ENCODE measurements at regions not wholly inside any gene's neighbourhood (a gene's known extent, or its start where the extent isn't known, plus 50 kb on each side); places are given as distances from the start of the nearest gene placed in this dataset.

- no peaks in the 10 kb centered on the region for H3K9me3 Mint-ChIP-seq (ENCODE audit: low read depth, unreplicated experiment)
- TF ChIP-seq CTCF (IDR thresholded peaks at IDR 0.05; ENCODE audit: unreplicated experiment) = no peak
- H3K27me3 Mint-ChIP-seq (ENCODE audit: unreplicated experiment) = no peaks in the 10 kb centered on the region
- CTCF ChIA-PET = interaction anchor here (1.2 kb wide), 1 partner anchor 181 kb away, joined by 3 read pairs; no protein-coding TSS in a partner anchor
- H3K27ac Mint-ChIP-seq (ENCODE audit: unreplicated experiment) = no peak overlapping the region
- H3K4me1 Mint-ChIP-seq (ENCODE audit: low read depth, unreplicated experiment) = no peaks in the 10 kb centered on the region
- intact Hi-C loops (cut with micrococcal nuclease; ENCODE audit: unreplicated experiment) = no loop called here
- no peaks in the 10 kb centered on the region for H3K36me3 Mint-ChIP-seq (ENCODE audit: insufficient read depth, unreplicated experiment)
- BruUV-seq (replicated peaks) = no TSS peak
- no peak for DNase-seq
- no peak overlapping the region for H3K4me3 Mint-ChIP-seq (ENCODE audit: low read depth, unreplicated experiment)
Measured at GRCh38 chr18:34606851-34607250, 103.2 kb upstream of the DTNA start.

- no peak for TF ChIP-seq CTCF (IDR thresholded peaks at IDR 0.05; ENCODE audit: unreplicated experiment)
- DNase-seq = no peak
- Mint-ChIP-seq H3K27ac (ENCODE audit: unreplicated experiment) (no peak overlapping the region), H3K4me1 (ENCODE audit: low read depth, unreplicated experiment) (no peaks in the 10 kb centered on the region), H3K27me3 (ENCODE audit: unreplicated experiment) (no peaks in the 10 kb centered on the region), H3K9me3 (ENCODE audit: low read depth, unreplicated experiment) (no peaks in the 10 kb centered on the region), H3K36me3 (ENCODE audit: insufficient read depth, unreplicated experiment) (no peaks in the 10 kb centered on the region), H3K4me3 (ENCODE audit: low read depth, unreplicated experiment) (no peak overlapping the region)
- CTCF ChIA-PET = no interaction called here
- no TSS peak for BruUV-seq (replicated peaks)
- intact Hi-C loops (cut with micrococcal nuclease; ENCODE audit: unreplicated experiment) = no loop called here
Measured at GRCh38 chr18:34608064-34608463, 102.0 kb upstream of the DTNA start.

- no peak for DNase-seq
- no peaks in the 10 kb centered on the region for H3K27me3 Mint-ChIP-seq (ENCODE audit: unreplicated experiment)
- H3K9me3 Mint-ChIP-seq (ENCODE audit: low read depth, unreplicated experiment) = no peaks in the 10 kb centered on the region
- CTCF ChIA-PET = no interaction called here
- no TSS peak for BruUV-seq (replicated peaks)
- H3K4me1 Mint-ChIP-seq (ENCODE audit: low read depth, unreplicated experiment) = no peaks in the 10 kb centered on the region
- TF ChIP-seq CTCF (IDR thresholded peaks at IDR 0.05; ENCODE audit: unreplicated experiment) = no peak
- no peak overlapping the region for H3K4me3 Mint-ChIP-seq (ENCODE audit: low read depth, unreplicated experiment)
- no peak overlapping the region for H3K27ac Mint-ChIP-seq (ENCODE audit: unreplicated experiment)
- intact Hi-C loops (cut with micrococcal nuclease; ENCODE audit: unreplicated experiment) = no loop called here
- no peaks in the 10 kb centered on the region for H3K36me3 Mint-ChIP-seq (ENCODE audit: insufficient read depth, unreplicated experiment)
Measured at GRCh38 chr18:34609986-34610648, 100.0 kb upstream of the DTNA start.

GRCh38 chr18:34611904-34612303 lies 98.2 kb upstream of the DTNA start:
- Mint-ChIP-seq H3K36me3 (ENCODE audit: insufficient read depth, unreplicated experiment) (no peaks in the 10 kb centered on the region), H3K27me3 (ENCODE audit: unreplicated experiment) (no peaks in the 10 kb centered on the region), H3K27ac (ENCODE audit: unreplicated experiment) (no peak overlapping the region), H3K4me3 (ENCODE audit: low read depth, unreplicated experiment) (no peak overlapping the region), H3K9me3 (ENCODE audit: low read depth, unreplicated experiment) (no peaks in the 10 kb centered on the region), H3K4me1 (ENCODE audit: low read depth, unreplicated experiment) (no peaks in the 10 kb centered on the region)
- no peak for DNase-seq
- no peak for TF ChIP-seq CTCF (IDR thresholded peaks at IDR 0.05; ENCODE audit: unreplicated experiment)
- intact Hi-C loops (cut with micrococcal nuclease; ENCODE audit: unreplicated experiment) = no loop called here
- BruUV-seq (replicated peaks) = no TSS peak
- CTCF ChIA-PET = no interaction called here
